ENCODE measurements at regions not wholly inside any gene's neighbourhood (a gene's known extent, or its start where the extent isn't known, plus 50 kb on each side); places are given as distances from the start of the nearest gene placed in this dataset.

GRCh38 chr4:161005746-161006145 lies 1158.1 kb downstream of the FSTL5 start:
- no CpG with 5 or more reads among the region's 2 CpGs for WGBS (ENCODE audit: extremely low coverage, insufficient coverage, insufficient read length)
- no peaks in the 10 kb centered on the region for H3K79me1 ChIP-seq (ENCODE audit: low read length)

GRCh38 chr4:161008527-161008926 lies 1155.3 kb downstream of the FSTL5 start:
- H3K4ac ChIP-seq (ENCODE audit: low read depth, low read length), result no peak overlapping the region
- DNase-seq, result peak; percentile 0 to 80
- H3K27me3 ChIP-seq (ENCODE audit: insufficient read depth, low read length), result no peaks in the 10 kb centered on the region
- H4K8ac ChIP-seq (ENCODE audit: low read depth, low read length), result no peak overlapping the region
- H3K9ac ChIP-seq (ENCODE audit: low read length), result no peak overlapping the region
- no peaks in the 10 kb centered on the region for H3K79me2 ChIP-seq (ENCODE audit: control insufficient read depth, insufficient read depth, low read length, poor library complexity)
- no peak overlapping the region for H3K27ac ChIP-seq (ENCODE audit: low read depth, low read length)
- H3K79me1 ChIP-seq (ENCODE audit: low read length), result no peaks in the 10 kb centered on the region
- H2AFZ ChIP-seq (ENCODE audit: insufficient read depth, low read length, poor library complexity), result no peak overlapping the region
- H2AK5ac ChIP-seq (ENCODE audit: low read length), result no peak overlapping the region
- H4K12ac ChIP-seq (ENCODE audit: low read depth, low read length), result no peak overlapping the region
- H2BK12ac ChIP-seq (ENCODE audit: low read length), result no peak overlapping the region
- no peak overlapping the region for H2BK120ac ChIP-seq (ENCODE audit: insufficient read depth, low read length, poor library complexity)
- H3K4me1 ChIP-seq (ENCODE audit: control insufficient read depth in 1 of 2, insufficient read depth in 2 of 2, low read length in 2 of 2), result no peaks in the 10 kb centered on the region
- H3K4me3 ChIP-seq (ENCODE audit: low read depth, low read length), result no peak overlapping the region
- H3K23ac ChIP-seq (ENCODE audit: low read length), result no peak overlapping the region
- H4K91ac ChIP-seq (ENCODE audit: low read depth, low read length), result no peak overlapping the region
- H3K18ac ChIP-seq (ENCODE audit: low read length), result no peak overlapping the region
- WGBS (ENCODE audit: extremely low coverage, insufficient coverage, insufficient read length), result no CpG with 5 or more reads among the region's 2 CpGs
- H3K9me3 ChIP-seq (ENCODE audit: insufficient read depth, low read depth, low read length), result no peaks in the 10 kb centered on the region
- H3K14ac ChIP-seq (ENCODE audit: low read length), result no peak overlapping the region
- no peak overlapping the region for H3K4me2 ChIP-seq (ENCODE audit: low read length)
- no peak overlapping the region for H2BK5ac ChIP-seq (ENCODE audit: low read depth, low read length, poor library complexity)
- H3K36me3 ChIP-seq (ENCODE audit: control insufficient read depth in 1 of 2, insufficient read depth in 2 of 2, low read length in 2 of 2), result no peaks in the 10 kb centered on the region

More at GRCh38 chr4:161005746-161006145, 1158.1 kb downstream of the FSTL5 start:
- Histone ChIP-seq H3K4me3 (ENCODE audit: low read depth, low read length) (no peak overlapping the region), H2AFZ (ENCODE audit: insufficient read depth, low read length, poor library complexity) (no peak overlapping the region), H3K27me3 (ENCODE audit: insufficient read depth, low read length) (no peaks in the 10 kb centered on the region), H3K18ac (ENCODE audit: low read length) (no peak overlapping the region), H2BK12ac (ENCODE audit: low read length) (no peak overlapping the region), H3K4me2 (ENCODE audit: low read length) (no peak overlapping the region), H2BK120ac (ENCODE audit: insufficient read depth, low read length, poor library complexity) (no peak overlapping the region), H3K27ac (ENCODE audit: low read depth, low read length) (no peak overlapping the region), H4K8ac (ENCODE audit: low read depth, low read length) (no peak overlapping the region), H3K9me3 (ENCODE audit: insufficient read depth, low read depth, low read length) (peaks cover 4% of the 10 kb centered on the region), H3K9ac (ENCODE audit: low read length) (no peak overlapping the region), H4K91ac (ENCODE audit: low read depth, low read length) (no peak overlapping the region), H3K14ac (ENCODE audit: low read length) (no peak overlapping the region), H2BK5ac (ENCODE audit: low read depth, low read length, poor library complexity) (no peak overlapping the region), H3K79me2 (ENCODE audit: control insufficient read depth, insufficient read depth, low read length, poor library complexity) (no peaks in the 10 kb centered on the region), H4K12ac (ENCODE audit: low read depth, low read length) (no peak overlapping the region), H3K23ac (ENCODE audit: low read length) (no peak overlapping the region), H3K4ac (ENCODE audit: low read depth, low read length) (no peak overlapping the region), H2AK5ac (ENCODE audit: low read length) (no peak overlapping the region), H3K4me1 (ENCODE audit: control insufficient read depth in 1 of 2, insufficient read depth in 2 of 2, low read length in 2 of 2) (no peaks in the 10 kb centered on the region), H3K36me3 (ENCODE audit: control insufficient read depth in 1 of 2, insufficient read depth in 2 of 2, low read length in 2 of 2) (no peaks in the 10 kb centered on the region)
- DNase-seq, result no peak

GRCh38 chr4:161010227-161010626 lies 1153.6 kb downstream of the FSTL5 start:
- H3K9ac ChIP-seq (ENCODE audit: low read length), result no peak overlapping the region
- H3K23ac ChIP-seq (ENCODE audit: low read length), result no peak overlapping the region
- no peaks in the 10 kb centered on the region for H3K79me1 ChIP-seq (ENCODE audit: low read length)
- no peak overlapping the region for H4K8ac ChIP-seq (ENCODE audit: low read depth, low read length)
- no peak overlapping the region for H2AFZ ChIP-seq (ENCODE audit: insufficient read depth, low read length, poor library complexity)
- no peak overlapping the region for H4K91ac ChIP-seq (ENCODE audit: low read depth, low read length)
- H3K27ac ChIP-seq (ENCODE audit: low read depth, low read length), result no peak overlapping the region
- no peak overlapping the region for H3K4me3 ChIP-seq (ENCODE audit: low read depth, low read length)
- H3K27me3 ChIP-seq (ENCODE audit: insufficient read depth, low read length), result no peaks in the 10 kb centered on the region
- H3K9me3 ChIP-seq (ENCODE audit: insufficient read depth, low read depth, low read length), result no peaks in the 10 kb centered on the region
- H3K36me3 ChIP-seq (ENCODE audit: control insufficient read depth in 1 of 2, insufficient read depth in 2 of 2, low read length in 2 of 2), result no peaks in the 10 kb centered on the region
- H3K4me2 ChIP-seq (ENCODE audit: low read length), result no peak overlapping the region
- WGBS (ENCODE audit: extremely low coverage, insufficient coverage, insufficient read length), result no CpG with 5 or more reads among the region's 2 CpGs
- H2BK12ac ChIP-seq (ENCODE audit: low read length), result no peak overlapping the region
- H2BK5ac ChIP-seq (ENCODE audit: low read depth, low read length, poor library complexity), result no peak overlapping the region
- H3K79me2 ChIP-seq (ENCODE audit: control insufficient read depth, insufficient read depth, low read length, poor library complexity), result no peaks in the 10 kb centered on the region
- no peak overlapping the region for H2BK120ac ChIP-seq (ENCODE audit: insufficient read depth, low read length, poor library complexity)
- H4K12ac ChIP-seq (ENCODE audit: low read depth, low read length), result no peak overlapping the region
- no peak overlapping the region for H2AK5ac ChIP-seq (ENCODE audit: low read length)
- H3K14ac ChIP-seq (ENCODE audit: low read length), result no peak overlapping the region
- H3K4ac ChIP-seq (ENCODE audit: low read depth, low read length), result no peak overlapping the region
- no peak for DNase-seq
- no peaks in the 10 kb centered on the region for H3K4me1 ChIP-seq (ENCODE audit: control insufficient read depth in 1 of 2, insufficient read depth in 2 of 2, low read length in 2 of 2)
- no peak overlapping the region for H3K18ac ChIP-seq (ENCODE audit: low read length)
